ENCODE measurements at regions not wholly inside any gene's neighbourhood (a gene's known extent, or its start where the extent isn't known, plus 50 kb on each side); places are given as distances from the start of the nearest gene placed in this dataset.

- TF ChIP-seq POLR2A (IDR thresholded peaks at IDR 0.05) (no peak), CTCF (IDR thresholded peaks at IDR 0.05) (no peak)
Observed at GRCh38 chr4:145315811-145316225, 135.4 kb upstream of the OTUD4 start.

GRCh38 chr4:145308598-145308997, 128.2 kb upstream of the OTUD4 start:
- Histone ChIP-seq H3K27ac (no peak overlapping the region), H3K4me1 (no peaks in the 10 kb centered on the region), H3K36me3 (no peaks in the 10 kb centered on the region), H3K4me3 (no peak overlapping the region), H3K27me3 (no peaks in the 10 kb centered on the region), H3K9me3 (no peaks in the 10 kb centered on the region)
- TF ChIP-seq POLR2A (IDR thresholded peaks at IDR 0.05) (no peak), CTCF (IDR thresholded peaks at IDR 0.05) (no peak)
- DNase-seq (no peak), ATAC-seq (no peak)
- intact Hi-C loops (cut with DNase I): no loop called here
- 51 to 57% (median 53%) methylated on average over 3 of the region's 3 CpGs for WGBS, 4 donors

More at GRCh38 chr4:145315811-145316225, 135.4 kb upstream of the OTUD4 start:
- Histone ChIP-seq H3K27ac (no peak overlapping the region), H3K9me3 (peaks cover 0 to 6% (median 0%) of the 10 kb centered on the region in 12 donors), H3K4me1 (no peaks in the 10 kb centered on the region), H3K4me3 (no peak overlapping the region), H3K27me3 (no peaks in the 10 kb centered on the region), H3K36me3 (no peaks in the 10 kb centered on the region)
- intact Hi-C loops (cut with DNase I): no loop called here
- ATAC-seq (no peak), DNase-seq (no peak)

GRCh38 chr4:145307763-145308430, 127.5 kb upstream of the OTUD4 start:
- Histone ChIP-seq H3K27ac (no peak overlapping the region), H3K4me3 (no peak overlapping the region), H3K4me1 (no peaks in the 10 kb centered on the region), H3K36me3 (no peaks in the 10 kb centered on the region), H3K27me3 (no peaks in the 10 kb centered on the region), H3K9me3 (no peaks in the 10 kb centered on the region)
- TF ChIP-seq POLR2A (IDR thresholded peaks at IDR 0.05) (no peak), CTCF (IDR thresholded peaks at IDR 0.05) (no peak)
- intact Hi-C loops (cut with DNase I): no loop called here
- no peak for DNase-seq
- ATAC-seq: no peak
- 62 to 69% (median 64%) methylated on average over 4 of the region's 4 CpGs for WGBS, 4 donors

- no peak overlapping the region for H3K4me3 ChIP-seq
- ATAC-seq (no peak), DNase-seq (no peak)
- no peak overlapping the region for H3K27ac ChIP-seq
- no peaks in the 10 kb centered on the region for H3K27me3 ChIP-seq
- no peaks in the 10 kb centered on the region for H3K36me3 ChIP-seq
- TF ChIP-seq POLR2A (IDR thresholded peaks at IDR 0.05) (no peak), CTCF (IDR thresholded peaks at IDR 0.05) (no peak)
- 31 to 70% (median 52%) methylated on average over 1 of the region's 1 CpG for WGBS, 4 donors
- intact Hi-C loops (cut with DNase I): no loop called here
- no peaks in the 10 kb centered on the region for H3K9me3 ChIP-seq
- no peaks in the 10 kb centered on the region for H3K4me1 ChIP-seq
Observed at GRCh38 chr4:145307120-145307519, 126.7 kb upstream of the OTUD4 start.

Data from heart left ventricle (tissue), 16 donors.